ENCODE measurements at regions not wholly inside any gene's neighbourhood (a gene's known extent, or its start where the extent isn't known, plus 50 kb on each side); places are given as distances from the start of the nearest gene placed in this dataset.

DNA sequence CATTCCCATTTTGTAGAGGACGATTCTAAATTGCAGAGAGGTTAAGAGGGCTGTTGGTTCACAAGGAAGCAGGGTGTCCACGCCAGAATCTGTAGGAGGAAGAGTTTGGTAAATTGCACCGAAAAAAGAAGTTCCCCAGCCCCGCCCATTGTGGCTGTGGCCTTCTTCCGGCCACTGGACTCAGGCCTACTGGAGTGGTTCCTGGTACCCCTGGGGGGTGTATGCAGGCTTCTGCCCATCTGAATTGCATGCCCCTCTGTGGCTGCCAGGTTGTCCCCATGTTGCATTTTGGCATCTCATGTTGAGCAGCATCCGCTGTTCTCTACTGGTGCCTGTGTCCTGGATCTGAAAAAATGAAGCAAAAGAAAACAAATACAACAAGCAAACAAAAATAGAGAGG, 234.2 kb downstream of the WDR11 start:
- H3K4me1 Mint-ChIP-seq: no peaks in the 10 kb centered on the region
- CTCF ChIA-PET: no interaction called here
- TF ChIP-seq, protein P1, sequence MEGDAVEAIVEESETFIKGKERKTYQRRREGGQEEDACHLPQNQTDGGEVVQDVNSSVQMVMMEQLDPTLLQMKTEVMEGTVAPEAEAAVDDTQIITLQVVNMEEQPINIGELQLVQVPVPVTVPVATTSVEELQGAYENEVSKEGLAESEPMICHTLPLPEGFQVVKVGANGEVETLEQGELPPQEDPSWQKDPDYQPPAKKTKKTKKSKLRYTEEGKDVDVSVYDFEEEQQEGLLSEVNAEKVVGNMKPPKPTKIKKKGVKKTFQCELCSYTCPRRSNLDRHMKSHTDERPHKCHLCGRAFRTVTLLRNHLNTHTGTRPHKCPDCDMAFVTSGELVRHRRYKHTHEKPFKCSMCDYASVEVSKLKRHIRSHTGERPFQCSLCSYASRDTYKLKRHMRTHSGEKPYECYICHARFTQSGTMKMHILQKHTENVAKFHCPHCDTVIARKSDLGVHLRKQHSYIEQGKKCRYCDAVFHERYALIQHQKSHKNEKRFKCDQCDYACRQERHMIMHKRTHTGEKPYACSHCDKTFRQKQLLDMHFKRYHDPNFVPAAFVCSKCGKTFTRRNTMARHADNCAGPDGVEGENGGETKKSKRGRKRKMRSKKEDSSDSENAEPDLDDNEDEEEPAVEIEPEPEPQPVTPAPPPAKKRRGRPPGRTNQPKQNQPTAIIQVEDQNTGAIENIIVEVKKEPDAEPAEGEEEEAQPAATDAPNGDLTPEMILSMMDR (IDR thresholded peaks at IDR 0.05): no peak
- TF ChIP-seq EZH2 (IDR thresholded peaks at IDR 0.05; ENCODE audit: borderline replicate concordance, insufficient read depth, low read depth, low read length, poor library complexity, severe bottlenecking): no peak

GRCh38 chr10:121087129-121087528, 236.0 kb downstream of the WDR11 start:
- H4K20me1 ChIP-seq (ENCODE audit: control insufficient read depth, insufficient read depth, low read length, poor library complexity, severe bottlenecking): no peaks in the 10 kb centered on the region
- ATAC-seq (ENCODE audit: low read depth) (no peak), DNase-seq (no peak)
- no peaks in the 10 kb centered on the region for H3K27me3 ChIP-seq (replicated peaks in 1 of 4; ENCODE audit: control extremely low read depth in 1 of 4, control insufficient read depth in 3 of 4, insufficient read depth in 4 of 4, low read length in 3 of 4)
- 67% methylated on average over 8 of the region's 9 CpGs for WGBS (ENCODE audit: insufficient coverage)
- Mint-ChIP-seq H3K9me3 (ENCODE audit: insufficient read depth) (peaks cover 4% of the 10 kb centered on the region), H3K4me1 (no peaks in the 10 kb centered on the region), H3K27ac (no peak overlapping the region), H3K27me3 (no peaks in the 10 kb centered on the region), H3K4me3 (no peak overlapping the region)
- TF ChIP-seq, protein P1 (IDR thresholded peaks at IDR 0.05): no peak
- no peak for TF ChIP-seq EZH2 (IDR thresholded peaks at IDR 0.05; ENCODE audit: borderline replicate concordance, insufficient read depth, low read depth, low read length, poor library complexity, severe bottlenecking)
- H2AFZ ChIP-seq (ENCODE audit: insufficient read depth, low read depth, low read length, poor library complexity, severe bottlenecking): no peak overlapping the region
- peaks cover 0 to 8% (median 0%) of the 10 kb centered on the region in 3 donors for H3K9me3 ChIP-seq (ENCODE audit: control extremely low read depth in 1 of 3, control insufficient read depth in 2 of 3, insufficient read depth in 1 of 3, low read length in 2 of 3)
- POLR2A ChIA-PET: no interaction called here
- H3K9ac ChIP-seq (ENCODE audit: low read length): no peak overlapping the region
- CTCF ChIA-PET: no interaction called here
- H3K27ac ChIP-seq (ENCODE audit: low read length in 2 of 2): no peak overlapping the region
- no peaks in the 10 kb centered on the region for H3K79me2 ChIP-seq (ENCODE audit: control insufficient read depth, insufficient read depth, low read length)
- H3K4me2 ChIP-seq (replicated peaks; ENCODE audit: low read depth, low read length, poor library complexity, severe bottlenecking): no peak overlapping the region
- intact Hi-C loops (cut with micrococcal nuclease): no loop called here
- H3K4me1 ChIP-seq (ENCODE audit: control insufficient read depth in 2 of 2, insufficient read depth in 2 of 2, low read length in 2 of 2): no peaks in the 10 kb centered on the region
- H3K36me3 ChIP-seq (replicated peaks in 1 of 2; ENCODE audit: control extremely low read depth in 1 of 2, control insufficient read depth in 1 of 2, extremely low read depth in 1 of 2, insufficient read depth in 2 of 2, low read length in 1 of 2): no peaks in the 10 kb centered on the region
- H3K4me3 ChIP-seq (ENCODE audit: control extremely low read depth in 1 of 5, extremely low read depth in 1 of 5, insufficient read depth in 1 of 5, low read depth in 2 of 5, low read length in 4 of 5): no peak overlapping the region

More for the DNA sequence above, 234.2 kb downstream of the WDR11 start:
- intact Hi-C loops (cut with micrococcal nuclease): no loop called here
- POLR2A ChIA-PET: no interaction called here
- H3K4me1 ChIP-seq (ENCODE audit: control insufficient read depth in 2 of 2, insufficient read depth in 2 of 2, low read length in 2 of 2): no peaks in the 10 kb centered on the region
- no peaks in the 10 kb centered on the region for H4K20me1 ChIP-seq (ENCODE audit: control insufficient read depth, insufficient read depth, low read length, poor library complexity, severe bottlenecking)
- WGBS (ENCODE audit: insufficient coverage): 66% methylated on average over 6 of the region's 6 CpGs
- peaks cover 0 to 8% (median 0%) of the 10 kb centered on the region in 3 donors for H3K9me3 ChIP-seq (ENCODE audit: control extremely low read depth in 1 of 3, control insufficient read depth in 2 of 3, insufficient read depth in 1 of 3, low read length in 2 of 3)
- H3K27ac ChIP-seq (ENCODE audit: low read length in 2 of 2): no peak overlapping the region
- H3K27me3 Mint-ChIP-seq: no peaks in the 10 kb centered on the region
- H3K9ac ChIP-seq (ENCODE audit: low read length): no peak overlapping the region
- H3K4me2 ChIP-seq (replicated peaks; ENCODE audit: low read depth, low read length, poor library complexity, severe bottlenecking): no peak overlapping the region
- H3K4me3 ChIP-seq (ENCODE audit: control extremely low read depth in 1 of 5, extremely low read depth in 1 of 5, insufficient read depth in 1 of 5, low read depth in 2 of 5, low read length in 4 of 5): no peak overlapping the region
- no peak overlapping the region for H2AFZ ChIP-seq (ENCODE audit: insufficient read depth, low read depth, low read length, poor library complexity, severe bottlenecking)
- no peak for DNase-seq
- no peaks in the 10 kb centered on the region for H3K36me3 ChIP-seq (replicated peaks in 1 of 2; ENCODE audit: control extremely low read depth in 1 of 2, control insufficient read depth in 1 of 2, extremely low read depth in 1 of 2, insufficient read depth in 2 of 2, low read length in 1 of 2)
- H3K9me3 Mint-ChIP-seq (ENCODE audit: insufficient read depth): peaks cover 4% of the 10 kb centered on the region
- H3K27ac Mint-ChIP-seq: no peak overlapping the region
- no peak for ATAC-seq (ENCODE audit: low read depth)
- no peak overlapping the region for H3K4me3 Mint-ChIP-seq
- no peaks in the 10 kb centered on the region for H3K79me2 ChIP-seq (ENCODE audit: control insufficient read depth, insufficient read depth, low read length)
- no peaks in the 10 kb centered on the region for H3K27me3 ChIP-seq (replicated peaks in 1 of 4; ENCODE audit: control extremely low read depth in 1 of 4, control insufficient read depth in 3 of 4, insufficient read depth in 4 of 4, low read length in 3 of 4)

Measured in B cell (primary cell).